ENCODE measurements at regions not wholly inside any gene's neighbourhood (a gene's known extent, or its start where the extent isn't known, plus 50 kb on each side); places are given as distances from the start of the nearest gene placed in this dataset.

GRCh38 chr3:28982906-28983305 is 298.0 kb upstream of the RBMS3 start:
- no peak for TF ChIP-seq EZH2 (IDR thresholded peaks at IDR 0.05)
- TF ChIP-seq FOXP2 (optimal IDR thresholded peaks at IDR 0.05; ENCODE audit: control extremely low read depth, extremely low read length, insufficient read depth): no peak

Measured in SK-N-MC (cell line).